SJSA1 (cell line): ENCODE measurements at regions not wholly inside any gene's neighbourhood (a gene's known extent, or its start where the extent isn't known, plus 50 kb on each side); places are given as distances from the start of the nearest gene placed in this dataset.

Source experiments
- DNase-seq, 2 experiments: peaks; one replicate each; pipeline ENCODE4 v3.0.0-alpha.2; 2015 to 2020; ENCODE audit warnings: low spot score in 2 of 2, low read depth in 1 of 2
- H3K27ac ChIP-seq: fragments of 250-450 bp; sonication (Bioruptor Pico); 2 replicates; pipeline ENCODE4 v1.5.1; 2020; ENCODE audit warnings: mild to moderate bottlenecking, moderate library complexity
- H3K27me3 ChIP-seq: fragments of 250-450 bp; sonication (Bioruptor Pico); replicated peaks from 2 replicates; pipeline ENCODE4 v1.5.1; 2020; ENCODE audit warnings: mild to moderate bottlenecking, moderate library complexity
- H3K36me3 ChIP-seq: fragments of 250-450 bp; sonication (Bioruptor Pico); 2 replicates; pipeline ENCODE4 v1.5.1; 2020; ENCODE audit warnings: mild to moderate bottlenecking
- H3K4me1 ChIP-seq: fragments of 250-450 bp; sonication (Bioruptor Pico); replicated peaks from 2 replicates; pipeline ENCODE4 v1.6.1; 2021; ENCODE audit warnings: mild to moderate bottlenecking
- H3K4me3 ChIP-seq: fragments of 250-450 bp; sonication (Bioruptor Pico); 2 replicates; pipeline ENCODE4 v1.5.1; 2020; ENCODE audit warnings: mild to moderate bottlenecking
- H3K9me3 ChIP-seq: fragments of 250-450 bp; sonication (Bioruptor Pico); replicated peaks from 2 replicates; pipeline ENCODE4 v1.5.1; 2020; ENCODE audit warnings: mild to moderate bottlenecking

DNA sequence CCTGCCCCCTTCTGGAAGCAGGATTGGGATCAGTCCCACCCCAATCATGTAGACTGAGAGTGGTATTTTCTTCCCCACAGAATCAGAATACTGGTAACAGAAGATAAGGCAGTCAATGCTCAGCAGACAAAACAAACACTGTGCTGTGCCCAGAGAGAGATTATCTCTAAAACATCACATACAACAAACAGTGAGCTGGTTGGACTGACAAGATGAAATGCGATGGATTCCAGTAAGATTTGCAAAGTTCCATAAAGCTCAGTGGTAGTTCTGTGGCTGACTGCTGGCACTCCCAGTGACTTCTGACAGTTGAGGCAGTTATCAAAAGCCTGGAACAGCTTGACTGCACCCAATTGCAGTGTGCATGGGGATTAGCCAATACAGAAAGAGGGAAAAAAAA lies 311.5 kb upstream of the MGAT5 start:
- Histone ChIP-seq H3K27ac (no peak overlapping the region), H3K36me3 (no peaks in the 10 kb centered on the region), H3K27me3 (no peaks in the 10 kb centered on the region), H3K4me3 (no peak overlapping the region), H3K9me3 (no peaks in the 10 kb centered on the region), H3K4me1 (no peaks in the 10 kb centered on the region)
- no peak for DNase-seq

DNA sequence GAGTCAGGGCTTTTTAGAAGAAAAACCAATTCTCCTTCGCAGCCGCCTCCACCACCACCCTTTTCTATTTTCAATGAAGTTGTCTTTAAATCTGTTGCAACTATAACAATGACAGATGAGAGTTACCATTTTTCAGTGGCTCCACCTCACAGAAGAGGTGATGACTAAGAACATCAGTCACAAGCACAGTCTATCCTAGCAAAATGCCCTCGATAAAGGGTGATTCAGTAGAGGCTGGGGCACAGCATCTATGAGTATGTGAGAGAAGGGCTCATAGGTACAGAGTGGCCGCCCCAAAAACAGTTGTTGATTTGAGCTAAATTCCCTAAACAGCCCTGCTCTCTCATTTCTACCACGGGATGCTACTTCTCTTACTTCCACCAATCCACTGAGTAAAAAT lies 310.8 kb upstream of the MGAT5 start:
- Histone ChIP-seq H3K27me3 (no peaks in the 10 kb centered on the region), H3K4me3 (no peak overlapping the region), H3K36me3 (no peaks in the 10 kb centered on the region), H3K4me1 (no peaks in the 10 kb centered on the region), H3K9me3 (no peaks in the 10 kb centered on the region), H3K27ac (no peak overlapping the region)
- DNase-seq: no peak

DNA sequence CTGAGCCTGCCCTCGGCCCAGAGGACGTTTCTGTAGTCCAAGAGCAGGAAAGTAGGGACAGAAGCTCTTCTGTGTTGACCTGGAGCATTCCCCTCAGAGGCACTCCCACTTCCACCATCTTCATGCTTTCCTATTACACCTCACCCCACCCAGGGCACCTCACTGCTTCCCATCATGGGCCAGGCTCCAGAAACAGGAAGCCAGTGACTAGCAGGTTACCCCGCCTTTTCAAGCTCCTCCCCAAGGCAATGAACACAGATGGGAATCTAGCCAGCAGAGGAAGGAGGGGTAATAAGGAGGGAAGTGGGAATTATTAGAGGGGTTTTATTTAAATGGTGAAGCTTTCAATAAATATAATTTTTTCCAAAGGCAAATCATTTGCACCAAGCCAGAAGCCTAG lies 308.8 kb upstream of the MGAT5 start:
- DNase-seq: no peak
- Histone ChIP-seq H3K9me3 (no peaks in the 10 kb centered on the region), H3K4me3 (no peak overlapping the region), H3K27ac (no peak overlapping the region), H3K36me3 (no peaks in the 10 kb centered on the region), H3K4me1 (no peaks in the 10 kb centered on the region), H3K27me3 (no peaks in the 10 kb centered on the region)

DNA sequence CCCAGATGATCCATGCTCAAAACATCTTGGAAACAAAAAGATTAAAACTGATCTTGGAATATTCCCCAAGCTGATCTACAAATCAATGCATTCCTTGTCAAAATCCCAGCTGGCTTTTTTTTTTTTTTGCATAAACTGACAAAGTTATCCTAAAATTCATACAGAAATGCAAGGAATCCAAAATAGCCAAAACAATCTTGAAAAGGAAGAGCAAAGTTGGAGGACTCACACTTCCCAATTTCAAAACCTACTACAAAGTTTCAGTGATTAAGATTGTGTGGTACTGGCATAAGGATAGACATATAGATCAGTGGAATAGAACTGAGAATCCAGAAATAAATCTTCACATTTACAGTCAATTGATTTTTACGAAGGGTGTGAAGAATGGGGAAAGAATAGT lies 306.8 kb upstream of the MGAT5 start:
- Histone ChIP-seq H3K9me3 (no peaks in the 10 kb centered on the region), H3K27me3 (no peaks in the 10 kb centered on the region), H3K36me3 (no peaks in the 10 kb centered on the region), H3K27ac (no peak overlapping the region), H3K4me1 (no peaks in the 10 kb centered on the region), H3K4me3 (no peak overlapping the region)
- no peak for DNase-seq

DNA sequence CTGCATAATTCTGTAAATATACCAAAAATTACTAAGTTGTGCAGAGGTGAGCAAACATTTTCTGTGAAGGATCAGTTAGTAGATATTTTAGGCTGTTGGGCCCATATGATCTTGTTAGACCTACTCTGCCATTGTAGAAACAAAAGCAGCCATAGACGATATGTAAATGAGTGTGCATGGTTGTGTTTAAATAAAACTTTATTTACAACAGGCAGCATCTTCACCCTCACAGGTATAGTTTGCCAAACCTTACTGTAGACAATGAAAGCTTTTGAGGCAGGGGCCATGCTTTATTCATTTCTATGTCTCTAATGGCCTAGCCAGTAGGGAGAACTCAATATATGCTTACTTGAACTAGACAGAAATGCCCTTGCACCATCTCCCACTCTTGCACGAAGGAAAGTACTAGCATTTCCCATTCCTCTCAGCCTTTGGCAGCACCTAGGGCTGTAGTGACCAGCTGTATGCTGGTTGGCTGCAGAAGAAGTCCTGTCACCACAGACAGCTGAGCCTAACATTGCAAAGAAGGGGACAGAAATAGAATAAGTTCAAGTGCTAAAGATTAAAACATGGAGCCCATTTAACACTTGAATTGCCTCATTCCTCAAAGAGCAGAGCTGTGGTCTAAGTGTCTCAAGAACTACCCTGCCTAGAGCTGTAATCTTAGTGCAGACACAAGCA lies 305.1 kb upstream of the MGAT5 start:
- DNase-seq: no peak
- no peaks in the 10 kb centered on the region for H3K9me3 ChIP-seq
- no peaks in the 10 kb centered on the region for H3K36me3 ChIP-seq
- no peaks in the 10 kb centered on the region for H3K27me3 ChIP-seq
- no peak overlapping the region for H3K4me3 ChIP-seq
- no peak overlapping the region for H3K27ac ChIP-seq
- no peaks in the 10 kb centered on the region for H3K4me1 ChIP-seq

DNA sequence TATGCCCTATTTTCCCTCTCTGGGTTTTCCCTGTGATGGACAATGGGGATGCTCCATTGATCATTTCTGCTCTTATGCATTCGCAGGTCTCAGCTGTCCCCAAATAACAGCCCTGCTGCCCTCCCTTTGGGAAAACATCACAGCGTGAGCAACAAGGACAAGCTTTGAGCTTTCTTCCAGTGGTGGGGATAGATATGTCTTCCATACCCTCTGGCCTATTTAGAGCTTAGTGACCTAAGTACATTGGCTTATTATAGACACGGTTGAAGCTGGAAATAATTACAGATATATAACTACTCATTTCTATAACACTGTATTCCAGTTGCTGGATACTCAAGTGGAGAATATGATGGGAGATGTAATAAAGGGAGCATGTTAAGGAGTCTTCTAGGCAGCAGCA lies 304.3 kb upstream of the MGAT5 start:
- no peak overlapping the region for H3K27ac ChIP-seq
- no peaks in the 10 kb centered on the region for H3K9me3 ChIP-seq
- DNase-seq: no peak
- no peaks in the 10 kb centered on the region for H3K27me3 ChIP-seq
- no peaks in the 10 kb centered on the region for H3K36me3 ChIP-seq
- no peaks in the 10 kb centered on the region for H3K4me1 ChIP-seq
- no peak overlapping the region for H3K4me3 ChIP-seq

DNA sequence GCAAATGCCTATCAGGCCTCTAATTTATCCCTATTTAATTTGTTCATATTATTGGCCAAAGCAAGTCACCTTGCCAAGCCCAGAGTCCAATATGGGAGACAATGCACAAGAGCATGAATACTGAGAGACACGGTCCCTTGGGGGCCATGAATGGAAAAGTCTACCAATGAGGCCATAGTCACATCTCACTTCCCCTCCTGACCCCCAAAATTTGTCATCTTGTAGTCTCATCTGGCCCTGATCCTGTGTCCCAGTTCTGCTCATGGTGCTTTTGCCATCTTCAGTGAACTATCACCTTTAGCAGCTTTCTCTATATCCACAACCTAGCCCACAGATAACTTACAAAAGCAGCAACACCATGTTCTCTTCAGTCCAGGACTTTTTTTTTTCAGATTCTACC lies 302.7 kb upstream of the MGAT5 start:
- Histone ChIP-seq H3K4me3 (no peak overlapping the region), H3K36me3 (no peaks in the 10 kb centered on the region), H3K9me3 (no peaks in the 10 kb centered on the region), H3K27me3 (no peaks in the 10 kb centered on the region), H3K4me1 (no peaks in the 10 kb centered on the region), H3K27ac (no peak overlapping the region)
- DNase-seq: no peak

DNA sequence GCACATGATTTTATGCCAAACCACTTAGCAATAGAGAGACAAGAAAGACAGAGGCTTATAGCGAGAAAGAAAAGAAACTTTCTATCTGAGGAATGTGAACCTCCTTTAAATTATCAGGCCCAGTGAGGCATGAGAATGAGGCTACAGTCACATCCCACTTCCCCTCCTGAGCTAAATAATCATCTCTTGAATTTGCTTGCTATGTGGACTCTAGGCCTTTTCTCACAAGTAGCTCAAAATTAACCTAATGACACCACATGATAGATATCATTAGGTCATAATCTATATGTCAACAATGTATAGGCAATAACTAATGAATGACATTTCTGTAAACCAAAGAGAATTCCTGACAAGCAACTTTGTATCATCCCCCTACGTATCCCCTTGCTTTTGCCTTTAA lies 301.5 kb upstream of the MGAT5 start:
- Histone ChIP-seq H3K27ac (no peak overlapping the region), H3K4me3 (no peak overlapping the region), H3K9me3 (no peaks in the 10 kb centered on the region), H3K4me1 (no peaks in the 10 kb centered on the region), H3K36me3 (no peaks in the 10 kb centered on the region), H3K27me3 (no peaks in the 10 kb centered on the region)
- no peak for DNase-seq

DNA sequence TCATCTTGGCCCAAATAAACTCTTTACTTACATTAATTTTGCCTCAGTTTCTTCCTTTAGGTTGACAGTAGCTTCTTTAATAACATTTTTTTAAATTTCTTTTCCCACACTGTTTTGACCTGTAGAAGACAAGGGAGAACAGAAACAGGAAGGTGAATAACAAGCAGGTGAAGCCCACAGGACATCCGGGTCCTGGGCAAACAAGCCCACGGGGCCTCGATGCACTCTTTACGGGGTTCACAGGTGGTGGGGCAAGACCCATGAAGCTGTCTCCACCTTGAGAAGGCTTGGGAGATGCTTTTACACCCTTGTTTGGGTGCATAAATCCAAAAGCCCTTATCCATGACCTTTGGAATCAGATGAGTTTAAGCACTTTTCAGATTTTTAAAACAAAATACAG lies 301.0 kb upstream of the MGAT5 start:
- no peaks in the 10 kb centered on the region for H3K36me3 ChIP-seq
- no peaks in the 10 kb centered on the region for H3K4me1 ChIP-seq
- H3K27me3 ChIP-seq: no peaks in the 10 kb centered on the region
- H3K9me3 ChIP-seq: no peaks in the 10 kb centered on the region
- no peak for DNase-seq
- H3K27ac ChIP-seq: no peak overlapping the region
- H3K4me3 ChIP-seq: no peak overlapping the region

DNA sequence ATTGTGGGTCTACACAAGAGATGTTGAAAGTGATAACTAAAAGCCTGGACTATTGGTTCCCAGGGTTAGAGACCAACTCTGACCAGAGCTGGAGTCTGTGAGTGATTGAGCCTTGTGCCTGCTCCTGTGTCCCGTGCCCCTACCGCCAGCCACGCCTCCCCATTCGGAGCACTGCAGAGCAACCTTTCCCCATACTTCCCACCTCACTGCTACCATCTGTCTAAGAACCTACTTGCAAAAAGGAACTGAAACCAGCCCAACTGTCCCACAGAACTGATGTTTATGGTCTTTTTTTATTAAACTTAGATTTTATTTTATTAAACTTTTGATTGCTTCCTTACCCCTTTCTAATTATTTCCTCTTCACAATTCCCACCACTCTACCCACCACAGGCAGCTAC lies 300.3 kb upstream of the MGAT5 start:
- DNase-seq: no peak
- Histone ChIP-seq H3K4me3 (no peak overlapping the region), H3K9me3 (no peaks in the 10 kb centered on the region), H3K27me3 (no peaks in the 10 kb centered on the region), H3K4me1 (no peaks in the 10 kb centered on the region), H3K36me3 (no peaks in the 10 kb centered on the region), H3K27ac (no peak overlapping the region)

DNA sequence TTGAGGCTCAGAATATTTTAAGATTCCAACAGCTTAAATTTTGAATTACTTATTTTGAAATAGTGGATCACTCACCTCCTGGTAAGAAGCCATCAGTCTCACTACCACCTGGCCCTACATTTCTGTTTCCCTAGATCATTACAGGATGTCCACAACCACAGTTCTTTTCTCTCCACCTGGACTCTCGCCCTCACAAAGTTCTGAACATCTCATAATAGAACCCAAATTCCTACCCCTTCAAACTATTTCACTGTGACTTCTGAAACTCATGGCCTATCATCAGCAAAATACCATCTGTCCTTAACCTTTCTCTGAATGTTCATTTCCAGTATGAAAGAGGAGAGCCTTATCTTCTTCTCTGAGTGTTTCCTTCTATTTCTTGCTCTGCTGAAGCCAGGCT lies 299.2 kb upstream of the MGAT5 start:
- no peaks in the 10 kb centered on the region for H3K27me3 ChIP-seq
- H3K4me3 ChIP-seq: no peak overlapping the region
- no peaks in the 10 kb centered on the region for H3K36me3 ChIP-seq
- no peaks in the 10 kb centered on the region for H3K4me1 ChIP-seq
- DNase-seq: no peak
- H3K9me3 ChIP-seq: no peaks in the 10 kb centered on the region
- H3K27ac ChIP-seq: no peak overlapping the region

DNA sequence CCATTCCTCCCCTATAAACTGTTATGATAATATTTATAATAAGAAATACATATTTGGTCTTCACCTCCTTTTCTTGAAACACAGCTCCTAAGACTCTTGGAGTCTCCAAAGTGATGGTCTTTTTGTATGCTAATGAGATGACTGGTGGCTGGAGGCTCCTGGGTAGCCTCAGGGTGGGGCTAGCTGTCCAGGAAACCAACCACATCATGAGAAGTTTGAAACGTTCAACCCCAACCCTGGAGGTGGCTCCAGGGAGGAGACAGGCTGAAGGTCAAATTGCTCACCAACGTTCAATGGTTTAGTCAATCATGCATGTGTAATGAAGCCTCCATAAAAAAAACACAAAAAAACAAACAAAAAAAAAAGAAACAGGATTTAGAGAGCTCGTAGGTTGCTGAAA lies 298.7 kb upstream of the MGAT5 start:
- DNase-seq: no peak
- Histone ChIP-seq H3K27me3 (no peaks in the 10 kb centered on the region), H3K4me3 (no peak overlapping the region), H3K9me3 (no peaks in the 10 kb centered on the region), H3K27ac (no peak overlapping the region), H3K4me1 (no peaks in the 10 kb centered on the region), H3K36me3 (no peaks in the 10 kb centered on the region)

DNA sequence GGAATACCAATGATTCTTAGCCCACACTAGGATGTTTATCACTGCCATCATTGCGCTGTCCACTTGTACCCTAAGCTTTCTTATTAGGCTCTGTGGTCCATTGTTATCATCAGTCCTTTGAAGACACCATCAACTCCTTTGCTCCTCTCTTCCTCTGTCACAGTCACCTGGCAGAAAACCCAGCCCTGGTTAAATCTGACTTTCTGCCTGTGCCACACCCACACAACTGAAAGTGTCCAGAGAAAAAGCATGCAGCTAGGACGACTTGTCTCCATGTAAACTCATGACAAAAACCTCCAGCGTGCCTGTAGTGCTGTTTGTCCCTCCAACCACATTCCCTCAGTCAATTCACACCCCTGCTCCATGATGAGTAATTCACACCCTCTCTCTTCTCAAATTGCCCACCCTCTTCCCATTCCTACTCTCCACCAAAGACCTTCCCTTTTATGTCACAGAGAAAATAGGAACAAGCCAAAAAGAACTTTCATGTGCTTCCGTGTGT lies 297.4 kb upstream of the MGAT5 start:
- Histone ChIP-seq H3K9me3 (no peaks in the 10 kb centered on the region), H3K27me3 (no peaks in the 10 kb centered on the region), H3K4me1 (no peaks in the 10 kb centered on the region), H3K27ac (no peak overlapping the region), H3K36me3 (no peaks in the 10 kb centered on the region), H3K4me3 (no peak overlapping the region)
- no peak for DNase-seq

DNA sequence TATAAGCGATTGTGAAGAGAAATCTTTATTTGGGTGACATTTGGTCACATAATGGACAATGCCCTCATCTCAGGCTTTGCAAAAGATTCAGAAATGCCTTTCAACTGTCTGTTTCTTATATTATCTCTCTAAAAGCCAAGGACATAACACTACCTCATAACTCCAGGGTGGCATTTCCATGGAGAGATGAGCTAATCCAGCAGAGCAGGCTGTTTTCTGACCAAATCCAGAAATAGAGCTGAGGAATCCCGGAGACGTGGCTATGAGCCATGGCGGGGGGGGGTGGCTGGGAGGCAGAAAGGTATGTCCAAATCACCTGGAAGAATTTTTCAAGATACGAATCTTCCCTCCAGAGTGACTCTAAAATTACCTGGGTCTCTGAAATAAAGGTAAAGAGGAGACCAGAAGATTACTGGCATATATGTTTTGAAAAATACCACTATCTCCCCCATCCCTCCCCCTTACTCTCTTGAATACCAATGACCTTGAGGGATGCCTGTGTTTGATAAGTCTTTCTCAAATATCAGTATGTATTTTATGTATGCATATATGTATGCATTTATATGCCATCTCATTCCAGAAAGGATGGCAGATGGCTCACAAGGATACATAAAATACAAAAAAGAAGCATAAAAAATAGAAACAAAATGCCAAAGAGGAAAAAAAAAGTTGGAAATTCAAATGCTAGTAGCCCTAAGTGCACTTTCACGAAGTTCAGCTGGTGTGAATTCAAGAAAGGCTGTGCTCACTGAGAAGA lies 296.0 kb upstream of the MGAT5 start:
- Histone ChIP-seq H3K27ac (no peak overlapping the region), H3K9me3 (no peaks in the 10 kb centered on the region), H3K36me3 (no peaks in the 10 kb centered on the region), H3K4me1 (no peaks in the 10 kb centered on the region), H3K27me3 (0 out of 2 replicates have a peak, but pooled peaks cover 3% of the 10 kb centered on the region), H3K4me3 (no peak overlapping the region)
- no peak for DNase-seq
